Left ventricle myocardium inferior (tissue), 1 donor: ENCODE measurements at regions not wholly inside any gene's neighbourhood (a gene's known extent, or its start where the extent isn't known, plus 50 kb on each side); places are given as distances from the start of the nearest gene placed in this dataset.
"Not testable (repeated sequence)": the region's sequence is repeated elsewhere in the genome, so short reads cannot be mapped to it uniquely, and the experiment has no call there.

Source experiments
- DNase-seq: peaks from one replicate; pipeline ENCODE4 v3.0.0-alpha.2; 2020
- H3K27ac ChIP-seq: fragments of 200-600 bp; replicated peaks from 2 replicates; pipeline ENCODE4 v1.8.0; 2021
- H3K27me3 ChIP-seq: fragments of 200-600 bp; 2 replicates; pipeline ENCODE4 v1.8.0; 2021; ENCODE audit warnings: low read depth
- H3K36me3 ChIP-seq: fragments of 200-600 bp; 2 replicates; pipeline ENCODE4 v1.8.0; 2021
- H3K4me1 ChIP-seq: fragments of 200-600 bp; 2 replicates; pipeline ENCODE4 v1.8.0; 2021
- H3K4me3 ChIP-seq: fragments of 200-600 bp; 2 replicates; pipeline ENCODE4 v1.8.0; 2021; ENCODE audit warnings: mild to moderate bottlenecking, moderate library complexity
- H3K9me3 ChIP-seq: fragments of 200-600 bp; replicated peaks from 2 replicates; pipeline ENCODE4 v1.8.0; 2021
- CTCF ChIP-seq: fragments of 200-600 bp; IDR thresholded peaks from 2 replicates; pipeline ENCODE4 v1.8.0; 2021; ENCODE audit warnings: antibody characterized with exemption, mild to moderate bottlenecking, borderline replicate concordance
- intact Hi-C: fragments of 100-400 bp; cut with micrococcal nuclease; formaldehyde crosslinking; loops from one replicate; pipeline ENCODE4 v1.11.0; 2022
- donor health status: DM: no; HTN: yes; CAD: no; lungs with severe emphysema.

DNA sequence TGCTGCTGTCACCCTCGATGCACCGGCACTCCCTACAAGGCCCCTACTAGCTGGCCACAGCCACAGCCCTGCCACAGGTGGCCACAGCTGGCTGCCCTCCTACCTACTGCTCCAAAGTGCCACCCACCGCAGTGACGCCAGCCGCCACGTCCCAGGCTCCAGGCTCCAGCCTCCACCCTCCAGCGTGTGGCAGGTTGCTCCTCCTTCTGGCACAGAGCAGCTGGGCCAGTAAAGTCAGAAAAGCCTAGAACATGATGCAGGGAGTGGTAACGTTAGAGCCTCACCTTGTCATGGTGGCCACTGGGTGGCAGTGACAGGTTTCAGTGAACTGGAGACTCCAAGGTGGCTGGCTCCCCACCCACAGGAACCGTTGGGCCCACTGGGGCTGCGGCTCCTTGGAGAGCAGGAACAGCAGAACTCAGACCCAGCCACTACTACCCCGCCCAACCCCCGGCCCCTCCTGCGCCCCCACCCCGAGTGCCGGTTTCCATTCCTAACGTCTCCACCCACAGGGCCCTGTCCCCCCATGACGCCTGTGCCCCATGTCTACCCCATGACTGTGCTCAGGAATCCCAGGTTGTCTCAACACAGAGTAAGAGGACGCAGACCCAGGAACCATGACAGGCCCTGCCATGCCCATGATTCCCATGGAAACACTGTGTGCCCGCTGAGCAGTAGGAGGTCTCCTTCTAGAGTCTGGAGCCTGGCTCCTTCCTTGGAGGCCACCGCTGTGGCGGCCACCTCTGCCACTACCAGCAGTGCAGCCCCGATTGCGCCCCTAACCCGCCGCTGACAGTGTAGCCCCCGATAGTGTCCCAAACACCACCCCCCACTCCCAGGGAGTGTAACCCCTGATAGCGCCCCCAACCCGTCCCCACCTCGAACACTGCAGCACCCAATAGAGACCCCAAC is 52.3 kb upstream of the ZNF33B start:
- no peak for TF ChIP-seq CTCF
- no peak overlapping the region for H3K27ac ChIP-seq
- intact Hi-C loops: no loop called here
- H3K9me3 ChIP-seq: no peaks in the 10 kb centered on the region
- no peak for DNase-seq
- H3K27me3 ChIP-seq: peaks cover 13% of the 10 kb centered on the region
- H3K36me3 ChIP-seq: no peaks in the 10 kb centered on the region
- no peaks in the 10 kb centered on the region for H3K4me1 ChIP-seq
- no peak overlapping the region for H3K4me3 ChIP-seq

DNA sequence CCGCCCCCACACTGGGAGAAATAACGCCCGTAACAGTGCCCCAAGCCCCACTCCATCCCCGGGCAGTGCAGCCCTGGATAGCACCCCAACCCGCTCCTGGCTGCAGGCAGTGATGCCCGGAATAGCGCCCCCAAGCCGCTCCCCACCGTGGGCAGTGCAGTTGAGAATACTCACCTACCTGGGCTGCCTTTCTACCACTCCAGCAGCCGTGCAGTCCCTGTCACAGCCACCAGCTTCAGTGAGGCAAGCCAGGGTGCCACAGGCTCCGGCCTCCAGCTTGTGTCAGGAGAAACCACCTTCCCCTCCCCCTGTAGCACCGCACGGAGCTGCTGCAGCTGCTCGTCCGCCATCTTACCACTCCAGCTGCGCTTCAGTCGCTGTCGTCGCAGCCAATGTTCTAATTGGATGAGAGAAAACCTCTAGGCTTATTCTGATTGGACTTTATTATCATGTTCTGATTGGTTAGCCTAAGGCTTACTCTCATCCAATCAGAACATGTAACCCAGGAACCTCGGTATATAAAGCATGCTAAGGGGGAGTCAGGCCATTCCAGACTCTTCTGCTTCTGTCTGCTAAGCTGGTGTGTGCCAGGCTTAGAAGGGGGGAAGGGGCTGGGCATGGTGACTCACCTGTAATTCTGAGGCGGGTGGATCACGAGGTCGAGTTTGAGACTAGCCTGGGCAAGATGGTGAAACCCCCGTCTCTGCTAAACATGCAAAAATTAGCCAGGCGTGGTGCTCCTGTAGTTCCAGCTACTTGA is 53.2 kb upstream of the ZNF33B start:
- Histone ChIP-seq H3K27ac (no peak overlapping the region), H3K4me3 (no peak overlapping the region), H3K27me3 (peaks cover 13% of the 10 kb centered on the region), H3K36me3 (no peaks in the 10 kb centered on the region), H3K4me1 (no peaks in the 10 kb centered on the region), H3K9me3 (no peaks in the 10 kb centered on the region)
- no peak for TF ChIP-seq CTCF
- no peak for DNase-seq
- intact Hi-C loops: no loop called here

- Histone ChIP-seq H3K9me3 (no peaks in the 10 kb centered on the region), H3K27me3 (peaks cover 41% of the 10 kb centered on the region), H3K36me3 (no peaks in the 10 kb centered on the region), H3K27ac (no peak overlapping the region), H3K4me1 (no peaks in the 10 kb centered on the region), H3K4me3 (no peak overlapping the region)
- DNase-seq: no peak
- TF ChIP-seq CTCF: no peak
- intact Hi-C loops: no loop called here
These were observed 59.6 kb upstream of the ZNF33B start for GRCh38 chr10:42697926-42698325.

DNA sequence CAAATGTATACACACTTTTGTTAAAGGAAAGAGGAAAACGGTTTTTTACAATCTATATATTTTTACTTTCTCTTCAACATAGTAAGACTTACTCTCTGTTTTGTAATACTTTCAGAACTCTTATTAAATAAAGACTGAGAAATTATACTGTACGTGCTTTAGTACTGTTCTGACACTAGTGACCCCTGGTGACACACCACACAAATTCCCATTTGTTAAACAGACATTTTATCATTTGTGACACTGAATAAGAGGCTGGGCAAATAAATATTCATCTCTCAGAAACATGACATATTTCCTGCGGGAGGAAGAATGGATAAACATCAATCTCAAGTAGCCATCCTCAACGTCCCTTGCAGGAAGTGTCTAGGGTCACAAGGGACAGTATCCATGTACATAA is 68.9 kb upstream of the ZNF33B start:
- Histone ChIP-seq H3K4me1 (no peaks in the 10 kb centered on the region), H3K27me3 (peaks cover 41% of the 10 kb centered on the region), H3K27ac (no peak overlapping the region), H3K9me3 (no peaks in the 10 kb centered on the region), H3K4me3 (no peak overlapping the region), H3K36me3 (no peaks in the 10 kb centered on the region)
- DNase-seq: no peak
- no peak for TF ChIP-seq CTCF
- intact Hi-C loops: no loop called here

- H3K4me1 ChIP-seq, intact Hi-C loops, H3K36me3 ChIP-seq, H3K4me3 ChIP-seq, H3K27ac ChIP-seq, H3K9me3 ChIP-seq, DNase-seq: not testable (repeated sequence)
- peaks cover 41% of the 10 kb centered on the region for H3K27me3 ChIP-seq
These were observed 63.3 kb upstream of the BMS1 start for GRCh38 chr10:42719339-42719738.

DNA sequence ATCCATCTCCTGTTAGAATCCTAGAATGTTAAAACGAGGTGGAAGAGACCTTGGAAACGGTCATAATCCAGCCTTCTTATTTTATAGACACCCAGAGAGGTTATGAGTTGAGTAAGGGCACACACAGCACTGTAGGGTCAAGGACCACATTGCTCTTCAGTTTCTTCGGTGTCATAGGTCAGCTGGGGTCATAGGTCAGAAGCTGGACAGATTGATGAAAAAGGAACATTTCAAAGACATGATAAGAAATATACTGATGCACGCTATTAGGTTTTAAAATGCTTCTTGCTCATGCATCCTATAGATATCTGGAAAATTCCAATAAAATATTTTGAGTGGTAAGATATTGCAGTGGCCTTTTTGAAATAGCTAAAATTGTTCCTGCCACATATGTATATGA is 60.0 kb upstream of the BMS1 start:
- peaks cover 65% of the 10 kb centered on the region for H3K27me3 ChIP-seq
- no peaks in the 10 kb centered on the region for H3K36me3 ChIP-seq
- intact Hi-C loops: no loop called here
- no peak for TF ChIP-seq CTCF
- DNase-seq: no peak
- H3K9me3 ChIP-seq: no peaks in the 10 kb centered on the region
- no peak overlapping the region for H3K4me3 ChIP-seq
- no peak overlapping the region for H3K27ac ChIP-seq
- no peaks in the 10 kb centered on the region for H3K4me1 ChIP-seq

DNA sequence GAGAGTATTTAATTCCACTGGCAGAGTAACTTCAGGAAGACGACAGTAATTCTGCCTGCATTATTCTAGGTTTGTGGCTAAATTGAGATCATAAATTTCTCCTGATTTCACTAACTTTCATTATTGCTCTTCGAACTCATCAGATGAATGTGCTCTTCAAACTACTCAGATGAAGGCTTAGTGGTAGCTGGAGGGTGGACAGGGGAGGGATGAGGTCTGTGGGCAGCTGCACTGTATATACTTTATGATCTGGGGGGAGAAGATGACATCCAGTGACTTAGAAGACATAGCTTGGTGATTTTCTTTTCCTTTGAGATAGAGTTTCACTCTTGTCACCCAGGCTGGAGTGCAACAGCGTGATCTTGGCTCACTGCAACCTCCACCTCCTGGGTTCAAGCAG is 59.0 kb upstream of the BMS1 start:
- H3K36me3 ChIP-seq, DNase-seq, intact Hi-C loops, H3K4me3 ChIP-seq, H3K4me1 ChIP-seq, H3K9me3 ChIP-seq, H3K27ac ChIP-seq: not testable (repeated sequence)
- H3K27me3 ChIP-seq: peaks cover 74% of the 10 kb centered on the region

- H3K9me3 ChIP-seq, DNase-seq, H3K27ac ChIP-seq, H3K4me3 ChIP-seq, intact Hi-C loops, H3K36me3 ChIP-seq, H3K4me1 ChIP-seq: not testable (repeated sequence)
- H3K27me3 ChIP-seq: peaks cover 83% of the 10 kb centered on the region
These were observed 57.9 kb upstream of the BMS1 start for GRCh38 chr10:42724660-42725059.
